GM12801 (cell line): ENCODE measurements at regions not wholly inside any gene's neighbourhood (a gene's known extent, or its start where the extent isn't known, plus 50 kb on each side); places are given as distances from the start of the nearest gene placed in this dataset.

Experiments used
- TF ChIP-seq, protein P1 (sequence below): IDR thresholded peaks from one replicate; pipeline ENCODE4 v1.5.1; 2011; ENCODE audit warnings: control low read depth; ENCODE audit not compliant: insufficient read length; ENCODE audit errors: extremely low read depth

- TF ChIP-seq, protein P1, sequence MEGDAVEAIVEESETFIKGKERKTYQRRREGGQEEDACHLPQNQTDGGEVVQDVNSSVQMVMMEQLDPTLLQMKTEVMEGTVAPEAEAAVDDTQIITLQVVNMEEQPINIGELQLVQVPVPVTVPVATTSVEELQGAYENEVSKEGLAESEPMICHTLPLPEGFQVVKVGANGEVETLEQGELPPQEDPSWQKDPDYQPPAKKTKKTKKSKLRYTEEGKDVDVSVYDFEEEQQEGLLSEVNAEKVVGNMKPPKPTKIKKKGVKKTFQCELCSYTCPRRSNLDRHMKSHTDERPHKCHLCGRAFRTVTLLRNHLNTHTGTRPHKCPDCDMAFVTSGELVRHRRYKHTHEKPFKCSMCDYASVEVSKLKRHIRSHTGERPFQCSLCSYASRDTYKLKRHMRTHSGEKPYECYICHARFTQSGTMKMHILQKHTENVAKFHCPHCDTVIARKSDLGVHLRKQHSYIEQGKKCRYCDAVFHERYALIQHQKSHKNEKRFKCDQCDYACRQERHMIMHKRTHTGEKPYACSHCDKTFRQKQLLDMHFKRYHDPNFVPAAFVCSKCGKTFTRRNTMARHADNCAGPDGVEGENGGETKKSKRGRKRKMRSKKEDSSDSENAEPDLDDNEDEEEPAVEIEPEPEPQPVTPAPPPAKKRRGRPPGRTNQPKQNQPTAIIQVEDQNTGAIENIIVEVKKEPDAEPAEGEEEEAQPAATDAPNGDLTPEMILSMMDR, result no peak
Measured at GRCh38 chr1:81715391-81715790, 85.3 kb upstream of the ADGRL2 start.

- TF ChIP-seq, protein P1, result no peak
Measured at GRCh38 chr1:81714636-81715035, 86.1 kb upstream of the ADGRL2 start.

DNA sequence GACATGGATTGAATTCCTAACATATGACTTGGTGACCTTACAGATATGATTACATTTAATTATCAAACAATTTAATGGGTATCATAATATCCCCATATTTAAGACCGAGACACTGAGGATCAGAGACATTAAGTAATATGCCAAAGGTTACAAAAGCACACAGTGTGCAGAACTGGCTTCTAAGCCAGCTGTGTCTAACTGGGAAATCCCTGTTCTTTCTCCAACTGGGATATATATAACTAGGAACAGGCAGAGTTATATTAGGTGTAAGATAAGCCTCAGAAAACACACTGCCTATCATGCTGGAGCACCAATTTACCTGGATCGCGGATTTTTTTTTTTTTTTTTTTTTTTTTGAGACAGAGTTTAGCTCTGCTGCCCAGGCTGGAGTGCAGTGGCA is 88.3 kb upstream of the ADGRL2 start:
- TF ChIP-seq, protein P1, result no peak

- TF ChIP-seq, protein P1, result no peak
Measured at GRCh38 chr1:81710857-81711256, 89.9 kb upstream of the ADGRL2 start.

DNA sequence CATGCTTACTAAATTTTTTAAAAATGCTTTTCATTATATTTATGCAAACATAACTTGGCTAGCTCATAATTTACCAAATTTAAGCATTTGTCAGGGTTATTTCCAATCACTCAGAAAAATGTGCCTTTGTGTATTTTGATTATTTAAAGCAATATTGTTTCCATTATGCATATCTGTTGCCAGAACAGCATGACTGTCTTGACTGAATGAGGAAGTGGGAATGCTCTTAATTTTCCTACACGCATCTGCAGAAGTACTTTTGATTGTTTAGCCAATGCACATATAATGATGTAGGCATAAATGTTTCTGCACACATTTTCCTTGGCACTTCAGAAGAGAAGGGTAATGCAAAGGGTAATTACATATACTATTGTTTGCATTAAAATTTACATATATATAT is 92.5 kb upstream of the ADGRL2 start:
- TF ChIP-seq, protein P1, result no peak

DNA sequence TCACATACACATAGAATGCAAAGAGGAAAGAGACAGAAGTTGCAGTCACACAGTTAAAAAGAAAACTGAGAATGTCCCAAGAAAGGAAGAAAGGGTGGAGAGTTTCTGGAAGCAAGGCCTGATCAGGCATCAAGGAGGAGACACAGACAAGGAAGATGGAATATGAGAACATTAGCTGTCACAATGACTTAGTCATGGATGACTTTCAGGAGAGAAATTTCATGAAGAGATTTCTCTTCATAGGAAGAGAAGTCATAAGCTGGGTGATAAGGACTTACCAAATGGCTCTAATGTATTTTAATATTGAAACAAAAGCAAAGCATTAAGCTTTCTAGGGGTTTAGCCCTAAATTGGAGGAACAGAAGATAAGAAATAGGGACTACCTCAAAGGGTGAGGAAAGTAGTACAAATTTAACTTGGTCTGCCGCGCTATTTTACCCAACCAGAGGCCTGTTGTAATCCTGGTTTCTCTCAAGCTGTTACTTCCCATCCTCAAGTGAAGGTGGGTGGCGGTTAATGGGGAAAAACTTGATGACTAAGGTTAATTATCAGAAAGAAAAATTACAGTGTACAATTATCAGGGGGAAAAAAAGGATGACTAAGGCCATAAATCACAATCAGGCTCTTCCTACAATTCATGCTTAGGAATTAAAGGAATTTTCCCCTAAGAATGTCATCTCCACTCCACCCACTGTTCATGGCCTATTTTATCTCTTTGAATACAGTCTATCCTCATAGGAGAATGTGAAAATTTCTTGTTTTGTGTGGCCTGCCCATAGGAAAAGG is 93.9 kb upstream of the ADGRL2 start:
- TF ChIP-seq, protein P1, result no peak

DNA sequence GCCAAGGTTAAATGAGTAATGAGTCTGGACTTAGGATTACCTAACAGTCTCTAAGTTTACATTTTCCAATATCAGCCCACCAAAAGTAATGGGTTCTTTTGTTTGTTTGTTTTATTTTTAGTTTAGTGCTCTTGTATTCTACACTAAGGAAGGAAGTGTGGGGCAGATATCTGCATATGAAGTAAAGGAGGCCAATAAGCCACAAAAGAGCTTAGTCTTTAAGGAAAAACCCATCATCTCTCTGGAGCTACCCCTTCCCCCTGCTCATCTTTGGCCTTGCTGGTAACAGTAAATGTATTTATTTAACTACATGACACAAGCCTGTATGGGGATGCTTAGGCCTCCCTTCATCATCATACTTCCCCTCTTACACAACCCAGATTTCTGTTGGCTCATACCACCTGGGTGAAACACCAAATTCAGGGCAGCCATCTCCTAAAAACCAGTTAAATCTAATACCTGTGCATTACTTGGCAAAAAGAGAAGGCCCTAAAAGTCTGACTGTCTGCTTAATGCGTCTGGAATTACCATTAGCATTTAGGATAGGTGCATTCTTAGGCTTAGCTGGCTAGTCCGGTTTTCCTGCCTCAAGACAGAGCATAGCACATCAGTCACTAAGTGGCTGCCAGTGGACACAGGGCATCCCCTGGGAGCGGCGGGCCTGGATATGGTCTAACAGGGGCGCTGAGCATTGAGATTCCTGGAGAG is 96.8 kb upstream of the ADGRL2 start:
- TF ChIP-seq, protein P1, result no peak
